ENCODE measurements at regions not wholly inside any gene's neighbourhood (a gene's known extent, or its start where the extent isn't known, plus 50 kb on each side); places are given as distances from the start of the nearest gene placed in this dataset.

DNA sequence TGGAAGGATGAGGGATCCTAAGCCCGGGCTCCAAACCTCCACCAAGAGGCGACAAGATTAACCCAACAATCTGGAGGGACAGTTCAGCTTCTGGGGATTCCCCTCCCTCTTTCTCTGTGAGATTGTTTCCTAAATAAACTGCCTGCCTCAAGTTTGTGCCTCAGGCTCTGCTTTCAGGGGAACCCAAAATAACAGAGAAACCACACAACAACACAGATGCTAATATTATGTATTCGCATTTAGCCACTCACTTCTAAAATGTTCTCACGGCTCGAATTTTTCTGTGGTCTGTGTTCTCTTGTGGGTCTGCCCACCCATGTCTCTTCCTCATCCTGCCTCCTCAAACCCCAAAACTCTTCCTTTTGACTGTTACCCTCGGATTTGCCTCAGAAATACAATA is 1381.1 kb upstream of the SLC10A2 start:
- no peaks in the 10 kb centered on the region for H3K4me1 ChIP-seq
- H3K27ac ChIP-seq: no peak overlapping the region
- H3K36me3 ChIP-seq: no peaks in the 10 kb centered on the region
- DNase-seq: no peak
- WGBS, 2 donors: 81 to 83% methylated on average over 6 of the region's 6 CpGs
- TF ChIP-seq, protein P1, sequence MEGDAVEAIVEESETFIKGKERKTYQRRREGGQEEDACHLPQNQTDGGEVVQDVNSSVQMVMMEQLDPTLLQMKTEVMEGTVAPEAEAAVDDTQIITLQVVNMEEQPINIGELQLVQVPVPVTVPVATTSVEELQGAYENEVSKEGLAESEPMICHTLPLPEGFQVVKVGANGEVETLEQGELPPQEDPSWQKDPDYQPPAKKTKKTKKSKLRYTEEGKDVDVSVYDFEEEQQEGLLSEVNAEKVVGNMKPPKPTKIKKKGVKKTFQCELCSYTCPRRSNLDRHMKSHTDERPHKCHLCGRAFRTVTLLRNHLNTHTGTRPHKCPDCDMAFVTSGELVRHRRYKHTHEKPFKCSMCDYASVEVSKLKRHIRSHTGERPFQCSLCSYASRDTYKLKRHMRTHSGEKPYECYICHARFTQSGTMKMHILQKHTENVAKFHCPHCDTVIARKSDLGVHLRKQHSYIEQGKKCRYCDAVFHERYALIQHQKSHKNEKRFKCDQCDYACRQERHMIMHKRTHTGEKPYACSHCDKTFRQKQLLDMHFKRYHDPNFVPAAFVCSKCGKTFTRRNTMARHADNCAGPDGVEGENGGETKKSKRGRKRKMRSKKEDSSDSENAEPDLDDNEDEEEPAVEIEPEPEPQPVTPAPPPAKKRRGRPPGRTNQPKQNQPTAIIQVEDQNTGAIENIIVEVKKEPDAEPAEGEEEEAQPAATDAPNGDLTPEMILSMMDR (IDR thresholded peaks at IDR 0.05): no peak
- ATAC-seq: no peak
- peaks cover 0 to 14% (median 5%) of the 10 kb centered on the region in 11 donors for H3K9me3 ChIP-seq
- H3K4me3 ChIP-seq: no peak overlapping the region
- intact Hi-C loops (cut with DNase I): no loop called here
- H3K27me3 ChIP-seq: no peaks in the 10 kb centered on the region

DNA sequence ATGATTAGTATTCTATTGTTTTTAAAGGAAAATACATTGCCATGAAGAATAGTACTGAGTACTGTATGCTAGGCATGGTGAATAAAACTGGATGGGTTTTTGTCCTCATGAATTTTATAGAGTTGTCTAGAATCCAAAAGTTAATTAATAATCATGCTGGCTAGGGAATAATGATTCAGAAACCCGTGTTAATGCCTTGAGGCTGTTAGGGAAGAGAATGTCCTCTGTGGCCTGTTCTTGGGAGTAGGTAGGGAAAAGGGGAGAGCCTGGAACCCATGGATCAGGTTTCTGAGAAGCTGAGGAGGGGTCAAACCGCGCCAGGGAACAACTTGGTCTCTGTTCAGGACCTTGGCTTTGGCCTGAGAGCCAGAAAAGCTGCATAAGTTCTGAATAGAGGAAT is 1376.3 kb upstream of the SLC10A2 start:
- intact Hi-C loops (cut with DNase I): no loop called here
- TF ChIP-seq, protein P1 (IDR thresholded peaks at IDR 0.05): no peak
- H3K9me3 ChIP-seq: peaks cover 0 to 9% (median 0%) of the 10 kb centered on the region in 11 donors
- no peak overlapping the region for H3K4me3 ChIP-seq
- no peaks in the 10 kb centered on the region for H3K36me3 ChIP-seq
- no peak overlapping the region for H3K27ac ChIP-seq
- 66 to 72% methylated on average over 3 of the region's 3 CpGs for WGBS, 2 donors
- H3K27me3 ChIP-seq: no peaks in the 10 kb centered on the region
- DNase-seq (no peak), ATAC-seq (no peak)
- no peaks in the 10 kb centered on the region for H3K4me1 ChIP-seq

DNA sequence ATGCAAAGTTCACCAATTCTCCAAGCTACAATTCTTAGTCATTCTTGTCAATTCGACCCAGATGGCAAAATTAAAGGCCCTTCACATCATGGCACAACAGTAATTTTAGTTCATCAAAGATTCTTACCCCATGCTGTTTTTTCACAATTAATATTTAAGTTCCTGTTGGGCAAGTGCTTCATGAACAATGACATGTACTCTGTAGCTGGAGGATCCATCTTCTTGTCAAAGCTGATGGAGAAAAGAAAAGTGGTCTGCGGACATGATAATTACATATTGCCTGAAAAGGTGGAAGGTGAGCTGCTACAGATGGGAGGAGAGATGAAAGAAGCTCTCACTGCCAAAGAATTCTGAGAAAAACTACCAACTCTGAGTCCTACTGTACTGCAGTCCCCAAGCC is 1370.3 kb upstream of the SLC10A2 start:
- H3K27me3 ChIP-seq: no peaks in the 10 kb centered on the region
- no peaks in the 10 kb centered on the region for H3K9me3 ChIP-seq
- no peaks in the 10 kb centered on the region for H3K36me3 ChIP-seq
- no peak overlapping the region for H3K27ac ChIP-seq
- WGBS, 2 donors: 75 to 81% methylated on average over 2 of the region's 2 CpGs
- DNase-seq (no peak), ATAC-seq (no peak)
- H3K4me1 ChIP-seq: no peaks in the 10 kb centered on the region
- intact Hi-C loops (cut with DNase I): no loop called here
- TF ChIP-seq, protein P1 (IDR thresholded peaks at IDR 0.05): no peak
- no peak overlapping the region for H3K4me3 ChIP-seq

DNA sequence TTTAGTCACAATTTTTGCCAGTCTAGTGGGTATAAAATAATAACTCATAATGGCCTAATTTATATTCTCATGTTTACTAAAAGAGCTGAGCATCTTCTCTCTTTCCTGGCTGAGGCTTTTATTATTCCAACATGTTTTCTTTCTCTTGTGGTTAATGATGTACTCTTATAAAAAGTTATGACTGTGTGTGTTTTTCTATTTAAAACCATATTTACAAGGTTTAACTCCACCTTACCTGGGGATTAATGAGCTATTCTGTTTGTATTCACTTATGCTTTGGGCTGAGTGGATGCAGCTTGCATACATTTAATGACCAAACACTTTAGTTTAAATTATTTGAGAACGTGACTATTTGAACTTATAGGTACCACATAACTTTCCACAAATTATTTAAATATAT is 1365.7 kb upstream of the SLC10A2 start:
- Histone ChIP-seq H3K4me1 (no peaks in the 10 kb centered on the region), H3K27me3 (no peaks in the 10 kb centered on the region), H3K9me3 (no peaks in the 10 kb centered on the region), H3K4me3 (no peak overlapping the region), H3K36me3 (no peaks in the 10 kb centered on the region), H3K27ac (no peak overlapping the region)
- ATAC-seq (no peak), DNase-seq (no peak)
- whole genome bisulfite sequencing, 2 donors: 95 to 96% methylated on average over 1 of the region's 1 CpG
- TF ChIP-seq, protein P1 (IDR thresholded peaks at IDR 0.05): no peak
- intact Hi-C loops (cut with DNase I): no loop called here

DNA sequence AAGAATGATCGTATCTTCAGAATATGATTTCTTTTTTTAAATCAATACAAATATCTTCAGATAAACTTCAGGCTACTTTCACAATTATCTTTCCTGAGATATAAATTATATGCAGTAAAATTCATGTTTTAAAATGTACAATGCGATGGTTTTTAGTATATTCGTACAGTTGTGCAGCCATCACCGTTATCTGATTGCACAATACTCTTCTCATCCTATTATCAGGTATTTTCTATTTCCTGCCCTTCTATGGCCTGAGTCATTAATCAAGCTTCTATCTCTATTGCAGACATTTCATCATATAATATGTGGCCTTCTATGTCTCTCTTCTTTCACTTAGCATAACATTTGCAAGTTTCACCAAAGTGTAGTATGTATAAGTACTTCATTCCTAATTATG is 1360.2 kb upstream of the SLC10A2 start:
- Histone ChIP-seq H3K4me1 (no peaks in the 10 kb centered on the region), H3K4me3 (no peak overlapping the region), H3K27me3 (no peaks in the 10 kb centered on the region), H3K9me3 (no peaks in the 10 kb centered on the region), H3K27ac (no peak overlapping the region), H3K36me3 (no peaks in the 10 kb centered on the region)
- TF ChIP-seq, protein P1 (IDR thresholded peaks at IDR 0.05): no peak
- DNase-seq (no peak), ATAC-seq (no peak)
- 86 to 88% methylated on average over 4 of the region's 4 CpGs for WGBS, 2 donors
- intact Hi-C loops (cut with DNase I): no loop called here
